ENCODE measurements at regions not wholly inside any gene's neighbourhood (a gene's known extent, or its start where the extent isn't known, plus 50 kb on each side); places are given as distances from the start of the nearest gene placed in this dataset.
"Not testable (repeated sequence)": the region's sequence is repeated elsewhere in the genome, so short reads cannot be mapped to it uniquely, and the experiment has no call there.

- no peak for DNase-seq
Observed at GRCh38 chr6:63487103-63487813, 85.0 kb upstream of the LOC128125822 start.

GRCh38 chr6:63491119-63491518, 81.2 kb upstream of the LOC128125822 start:
- DNase-seq = no peak

GRCh38 chr6:63492476-63492875, 79.8 kb upstream of the LOC128125822 start:
- no peak for DNase-seq

- DNase-seq = no peak
Observed at GRCh38 chr6:63493557-63493956, 78.7 kb upstream of the LOC128125822 start.

GRCh38 chr6:63496361-63496804, 75.9 kb upstream of the LOC128125822 start:
- no peak for DNase-seq

GRCh38 chr6:63502156-63502555, 70.1 kb upstream of the LOC128125822 start:
- no peak for DNase-seq

- DNase-seq = no peak
Observed at GRCh38 chr6:63503199-63503598, 69.1 kb upstream of the LOC128125822 start.

GRCh38 chr6:63504777-63505384, 67.4 kb upstream of the LOC128125822 start:
- DNase-seq = no peak

- no peak for DNase-seq
Observed at GRCh38 chr6:63507096-63507495, 65.2 kb upstream of the LOC128125822 start.

GRCh38 chr6:63509652-63510352, 62.5 kb upstream of the LOC128125822 start:
- DNase-seq = no peak

GRCh38 chr6:63510353-63510686, 62.0 kb upstream of the LOC128125822 start:
- DNase-seq = no peak

GRCh38 chr6:63510849-63511248, 61.4 kb upstream of the LOC128125822 start:
- no peak for DNase-seq

- DNase-seq = no peak
Observed at GRCh38 chr6:63514488-63515173, 57.6 kb upstream of the LOC128125822 start.

- not testable (repeated sequence) for DNase-seq
Observed at GRCh38 chr6:63515227-63515626, 57.1 kb upstream of the LOC128125822 start.

- no peak for DNase-seq
Observed at GRCh38 chr6:63516186-63516944, 55.9 kb upstream of the LOC128125822 start.

GRCh38 chr6:63517221-63517620, 55.1 kb upstream of the LOC128125822 start:
- no peak for DNase-seq

- DNase-seq = no peak
Observed at GRCh38 chr6:63521475-63522210, 50.6 kb upstream of the LOC128125822 start.
